ENCODE measurements at regions not wholly inside any gene's neighbourhood (a gene's known extent, or its start where the extent isn't known, plus 50 kb on each side); places are given as distances from the start of the nearest gene placed in this dataset.

DNA sequence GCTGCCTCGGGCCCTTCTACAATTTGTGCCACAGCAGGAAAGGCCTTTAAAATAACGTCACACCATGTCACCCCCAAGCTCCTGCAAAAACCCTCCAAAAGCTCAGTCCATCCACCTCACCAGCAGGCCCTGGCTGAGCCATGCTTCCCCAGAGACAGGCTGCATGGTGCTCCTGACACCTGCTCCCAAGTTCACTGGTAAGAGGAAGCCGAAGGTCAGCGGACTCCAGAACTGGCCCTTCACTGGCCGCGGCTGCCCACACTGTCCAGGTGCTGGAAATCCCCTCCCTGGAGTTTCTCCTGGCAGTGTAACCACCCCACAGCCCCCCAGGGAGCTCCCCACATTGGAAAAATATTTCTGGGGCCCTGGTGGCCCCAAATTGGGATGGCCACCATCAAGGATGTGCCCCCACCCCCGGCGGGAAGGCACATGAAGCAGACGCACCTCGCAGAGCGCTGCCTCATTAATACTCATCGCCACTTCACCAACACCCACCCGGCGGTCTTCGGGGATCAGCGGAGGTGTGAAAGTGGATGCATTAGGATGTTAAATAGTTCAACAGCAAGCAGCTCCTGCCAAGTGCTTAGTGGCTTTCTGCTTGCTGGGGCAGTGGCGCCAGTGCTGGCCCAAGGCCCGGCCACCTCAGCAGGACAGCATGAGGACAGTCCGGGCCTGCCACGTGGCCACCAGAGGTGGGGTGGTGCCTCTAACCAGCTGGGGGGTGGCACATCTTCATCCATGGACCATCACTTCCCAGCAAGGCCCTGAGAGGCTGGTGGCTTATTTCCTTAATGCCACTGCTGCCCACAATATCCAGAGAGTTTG, 146.1 kb upstream of the IQSEC1 start:
- DNase-seq (ENCODE audit: low read depth), result no peak
- TF ChIP-seq, protein P1, sequence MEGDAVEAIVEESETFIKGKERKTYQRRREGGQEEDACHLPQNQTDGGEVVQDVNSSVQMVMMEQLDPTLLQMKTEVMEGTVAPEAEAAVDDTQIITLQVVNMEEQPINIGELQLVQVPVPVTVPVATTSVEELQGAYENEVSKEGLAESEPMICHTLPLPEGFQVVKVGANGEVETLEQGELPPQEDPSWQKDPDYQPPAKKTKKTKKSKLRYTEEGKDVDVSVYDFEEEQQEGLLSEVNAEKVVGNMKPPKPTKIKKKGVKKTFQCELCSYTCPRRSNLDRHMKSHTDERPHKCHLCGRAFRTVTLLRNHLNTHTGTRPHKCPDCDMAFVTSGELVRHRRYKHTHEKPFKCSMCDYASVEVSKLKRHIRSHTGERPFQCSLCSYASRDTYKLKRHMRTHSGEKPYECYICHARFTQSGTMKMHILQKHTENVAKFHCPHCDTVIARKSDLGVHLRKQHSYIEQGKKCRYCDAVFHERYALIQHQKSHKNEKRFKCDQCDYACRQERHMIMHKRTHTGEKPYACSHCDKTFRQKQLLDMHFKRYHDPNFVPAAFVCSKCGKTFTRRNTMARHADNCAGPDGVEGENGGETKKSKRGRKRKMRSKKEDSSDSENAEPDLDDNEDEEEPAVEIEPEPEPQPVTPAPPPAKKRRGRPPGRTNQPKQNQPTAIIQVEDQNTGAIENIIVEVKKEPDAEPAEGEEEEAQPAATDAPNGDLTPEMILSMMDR (conservative IDR thresholded peaks at IDR 0.05; ENCODE audit: low read length), result no peak
- no peak overlapping the region for H3K4me3 ChIP-seq (ENCODE audit: low read length)

DNA sequence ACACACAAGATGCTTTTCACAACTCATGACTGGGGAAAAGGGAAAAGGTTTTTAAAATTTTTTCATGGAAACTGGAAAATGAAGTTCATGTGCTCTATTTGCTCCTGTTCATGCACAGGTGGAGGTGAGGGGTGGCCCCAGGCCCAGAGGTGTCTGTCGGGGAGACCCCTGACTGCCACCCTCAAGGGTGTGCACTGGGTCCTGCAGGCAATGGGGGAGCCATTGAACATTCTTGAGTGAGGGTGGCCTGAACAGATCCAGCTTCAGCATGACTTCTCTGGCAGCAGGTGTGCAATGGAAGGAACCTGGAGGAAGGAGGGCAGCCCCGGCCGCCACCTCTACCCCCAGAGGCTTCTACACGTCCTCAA, 145.3 kb upstream of the IQSEC1 start:
- no peak overlapping the region for H3K4me3 ChIP-seq (ENCODE audit: low read length)
- TF ChIP-seq, protein P1 (conservative IDR thresholded peaks at IDR 0.05; ENCODE audit: low read length), result no peak
- DNase-seq (ENCODE audit: low read depth), result no peak

DNA sequence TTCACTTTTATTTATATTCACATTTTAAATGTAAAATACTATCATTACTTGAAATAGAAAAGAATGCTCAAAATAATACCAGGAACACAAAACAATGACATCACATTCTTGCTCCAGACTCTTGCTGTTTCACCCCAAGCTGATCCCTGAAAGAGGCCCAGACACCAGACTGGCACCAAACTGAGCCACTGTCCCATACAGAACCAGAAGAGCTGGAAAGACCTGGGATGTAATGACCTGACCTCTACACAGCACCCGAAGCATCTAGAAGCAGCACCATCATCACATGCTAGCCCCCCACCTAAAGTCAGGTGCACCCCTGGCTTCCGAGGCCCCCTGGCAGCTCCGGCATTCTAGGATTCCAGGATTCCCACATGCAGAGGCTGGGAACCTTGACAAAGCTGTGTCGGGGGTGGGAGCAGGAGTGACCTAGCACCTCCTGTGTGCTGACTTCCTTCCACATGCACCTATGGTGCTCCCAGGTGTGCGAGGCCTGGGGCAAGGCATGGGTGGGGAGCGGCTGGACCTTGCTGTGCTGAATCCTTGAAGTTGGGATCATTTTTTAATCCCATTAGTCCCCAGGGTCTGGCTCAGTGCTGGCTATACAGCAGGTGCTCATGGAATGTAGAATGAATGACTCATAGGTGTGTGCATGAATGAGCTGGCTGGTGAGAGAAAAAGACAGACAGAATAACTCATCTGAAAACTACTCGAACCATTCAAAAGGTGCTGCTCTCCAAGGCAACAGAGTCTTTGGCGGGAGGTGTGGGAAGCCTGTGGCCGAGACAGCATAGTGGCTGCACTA, 144.7 kb upstream of the IQSEC1 start:
- H3K4me3 ChIP-seq (ENCODE audit: low read length), result no peak overlapping the region
- peak; percentile 8 for DNase-seq (ENCODE audit: low read depth)
- TF ChIP-seq, protein P1 (conservative IDR thresholded peaks at IDR 0.05; ENCODE audit: low read length), result no peak

DNA sequence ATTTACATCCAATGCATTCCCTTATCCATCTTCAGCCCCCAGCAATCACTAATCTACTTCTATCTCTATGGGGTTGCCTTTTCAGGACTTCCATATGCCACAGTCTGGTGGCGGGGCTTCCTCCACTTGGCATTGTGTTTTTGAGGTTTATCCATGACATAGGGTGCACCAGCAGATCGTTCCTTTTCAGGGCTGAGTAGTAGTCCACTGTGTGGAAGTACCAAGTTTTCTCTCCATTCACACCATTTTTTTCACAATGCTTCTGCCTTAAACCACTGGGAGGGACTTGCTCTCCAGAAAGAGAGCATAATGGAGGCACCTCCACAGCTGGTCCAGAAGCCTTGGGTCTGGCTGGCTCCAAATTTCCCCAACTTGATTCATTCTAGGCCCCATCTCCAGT, 144.0 kb upstream of the IQSEC1 start:
- no peak for DNase-seq (ENCODE audit: low read depth)
- no peak overlapping the region for H3K4me3 ChIP-seq (ENCODE audit: low read length)
- TF ChIP-seq, protein P1 (conservative IDR thresholded peaks at IDR 0.05; ENCODE audit: low read length), result no peak

DNA sequence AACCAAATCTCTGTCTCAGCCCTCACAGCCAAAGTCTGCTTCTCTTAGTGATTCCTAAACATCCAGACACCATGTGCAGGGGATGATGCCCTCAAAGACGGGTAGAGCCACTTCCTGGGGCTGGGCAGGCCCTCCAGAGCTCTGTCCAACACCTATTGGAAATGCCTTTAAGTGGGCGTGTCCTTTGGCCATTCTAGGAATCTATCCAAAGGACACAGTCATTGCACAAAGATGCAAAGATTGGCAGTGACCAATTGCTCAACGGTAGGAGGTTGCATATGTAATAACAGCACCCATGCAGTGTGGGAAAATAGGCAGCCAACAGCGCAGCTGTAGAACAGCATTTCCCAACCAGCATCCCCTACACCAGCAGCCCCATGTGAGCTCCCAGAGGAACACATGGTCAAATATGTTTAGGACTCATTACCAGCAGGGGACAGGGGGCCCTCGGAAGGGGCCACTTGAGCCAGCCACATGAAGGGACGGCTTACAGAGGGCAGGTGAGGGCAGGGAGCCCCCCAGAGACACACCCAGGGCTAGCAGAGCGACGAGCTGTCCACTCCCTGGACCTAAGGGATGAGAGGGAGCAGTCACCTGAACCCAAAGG, 142.8 kb upstream of the IQSEC1 start:
- TF ChIP-seq, protein P1 (conservative IDR thresholded peaks at IDR 0.05; ENCODE audit: low read length), result no peak
- DNase-seq (ENCODE audit: low read depth), result peak; percentile 65
- H3K4me3 ChIP-seq (ENCODE audit: low read length), result no peak overlapping the region

DNA sequence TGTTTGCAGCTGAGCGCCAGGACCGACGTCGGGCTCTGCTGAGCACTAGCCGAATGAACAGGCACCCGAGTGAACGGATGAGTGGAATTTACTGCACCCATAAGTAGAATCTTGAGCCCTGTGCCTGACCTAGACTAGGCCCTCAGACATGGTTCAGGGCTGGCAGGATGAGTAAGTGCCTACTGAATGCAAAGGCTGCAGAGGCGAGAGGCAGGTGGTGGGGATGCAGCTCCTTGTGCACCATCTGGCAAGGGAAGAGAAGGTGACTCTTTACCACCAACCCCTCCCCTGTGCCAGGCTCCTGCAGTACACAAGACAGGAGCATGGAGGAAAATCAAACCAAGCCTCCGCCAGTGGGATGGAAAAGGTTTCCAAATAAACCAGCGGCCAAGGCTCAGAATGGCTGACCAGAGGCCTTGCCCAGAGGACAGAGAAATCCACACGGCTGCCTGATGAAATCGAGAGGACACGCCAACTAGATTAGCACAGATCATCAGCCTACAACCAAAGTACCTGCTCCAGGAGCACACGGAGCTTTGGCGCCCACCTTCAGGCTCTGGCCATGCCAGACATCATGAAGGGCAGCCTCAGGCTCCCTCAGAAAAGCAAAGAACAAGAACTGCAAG, 141.7 kb upstream of the IQSEC1 start:
- TF ChIP-seq, protein P1 (conservative IDR thresholded peaks at IDR 0.05; ENCODE audit: low read length), result no peak
- no peak overlapping the region for H3K4me3 ChIP-seq (ENCODE audit: low read length)
- DNase-seq (ENCODE audit: low read depth), result no peak

All from AG10803 (cell line).